OCI-LY3 (cell line): ENCODE measurements at regions not wholly inside any gene's neighbourhood (a gene's known extent, or its start where the extent isn't known, plus 50 kb on each side); places are given as distances from the start of the nearest gene placed in this dataset.
"Not testable (repeated sequence)": the region's sequence is repeated elsewhere in the genome, so short reads cannot be mapped to it uniquely, and the experiment has no call there.

Experiments used
- EZH2phosphoT487 ChIP-seq: fragments of 200-600 bp; shearing (Covaris generic); IDR thresholded peaks from 2 replicates; pipeline ENCODE4 v1.6.1; 2018; ENCODE audit warnings: antibody characterized with exemption, mixed run types, low read depth
- TF ChIP-seq, protein P1 (sequence below): fragments of 200-600, 300-600 bp; sonication (generic); IDR thresholded peaks from 2 replicates; pipeline ENCODE4 v1.5.1; 2014; ENCODE audit warnings: antibody characterized with exemption, low read length, low read depth

DNA sequence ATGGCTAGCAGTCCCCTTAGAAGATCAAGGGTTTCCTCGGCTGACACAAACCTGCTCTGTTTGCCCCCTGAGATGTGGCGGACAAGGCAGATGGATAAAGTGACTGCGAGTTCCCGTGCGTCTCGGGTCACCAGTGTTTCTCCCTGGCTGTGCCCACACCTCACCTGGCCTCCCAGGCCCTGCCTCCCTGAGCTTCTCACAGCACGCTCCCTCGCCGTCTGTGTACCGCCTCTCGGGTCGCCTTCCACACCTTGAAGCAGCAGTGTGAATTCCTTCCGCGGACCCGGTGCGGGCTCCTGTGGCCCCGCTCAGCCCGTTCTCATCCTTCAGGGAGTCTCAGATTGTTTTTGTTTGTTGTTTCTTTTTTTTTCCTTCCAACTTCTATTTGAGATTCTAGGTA is 172.0 kb upstream of the FOXD4L5 start:
- TF ChIP-seq, protein P1, sequence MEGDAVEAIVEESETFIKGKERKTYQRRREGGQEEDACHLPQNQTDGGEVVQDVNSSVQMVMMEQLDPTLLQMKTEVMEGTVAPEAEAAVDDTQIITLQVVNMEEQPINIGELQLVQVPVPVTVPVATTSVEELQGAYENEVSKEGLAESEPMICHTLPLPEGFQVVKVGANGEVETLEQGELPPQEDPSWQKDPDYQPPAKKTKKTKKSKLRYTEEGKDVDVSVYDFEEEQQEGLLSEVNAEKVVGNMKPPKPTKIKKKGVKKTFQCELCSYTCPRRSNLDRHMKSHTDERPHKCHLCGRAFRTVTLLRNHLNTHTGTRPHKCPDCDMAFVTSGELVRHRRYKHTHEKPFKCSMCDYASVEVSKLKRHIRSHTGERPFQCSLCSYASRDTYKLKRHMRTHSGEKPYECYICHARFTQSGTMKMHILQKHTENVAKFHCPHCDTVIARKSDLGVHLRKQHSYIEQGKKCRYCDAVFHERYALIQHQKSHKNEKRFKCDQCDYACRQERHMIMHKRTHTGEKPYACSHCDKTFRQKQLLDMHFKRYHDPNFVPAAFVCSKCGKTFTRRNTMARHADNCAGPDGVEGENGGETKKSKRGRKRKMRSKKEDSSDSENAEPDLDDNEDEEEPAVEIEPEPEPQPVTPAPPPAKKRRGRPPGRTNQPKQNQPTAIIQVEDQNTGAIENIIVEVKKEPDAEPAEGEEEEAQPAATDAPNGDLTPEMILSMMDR: not testable (repeated sequence)
- not testable (repeated sequence) for TF ChIP-seq EZH2phosphoT487
